ENCODE measurements at regions not wholly inside any gene's neighbourhood (a gene's known extent, or its start where the extent isn't known, plus 50 kb on each side); places are given as distances from the start of the nearest gene placed in this dataset.

DNA sequence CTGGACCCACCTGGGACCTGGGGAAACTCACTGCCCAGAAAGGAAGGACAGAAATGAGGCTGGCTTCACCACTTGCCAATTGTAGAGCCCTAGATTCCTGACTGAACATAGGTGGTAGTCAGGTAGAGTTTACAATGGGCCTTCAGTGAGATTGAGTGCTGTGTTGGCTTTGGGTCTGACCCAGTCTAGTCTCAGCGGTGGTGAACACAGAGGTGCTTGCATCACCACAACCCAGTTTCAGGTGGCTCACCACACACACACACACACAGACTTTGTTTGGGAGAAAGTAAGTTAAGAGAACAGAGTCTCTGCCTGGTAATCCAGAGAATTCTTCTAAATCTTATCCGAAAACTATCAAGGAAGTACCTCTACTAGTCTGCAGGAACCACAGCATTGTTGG lies 266.1 kb upstream of the EPHA7 start:
- no peaks in the 10 kb centered on the region for H3K36me3 ChIP-seq
- no peak overlapping the region for H3K4me3 ChIP-seq
- H3K4me1 ChIP-seq (ENCODE audit: insufficient read depth) = no peaks in the 10 kb centered on the region
- no peaks in the 10 kb centered on the region for H3K9me3 ChIP-seq
- TF ChIP-seq EP300 (IDR thresholded peaks at IDR 0.05) = no peak
- TF ChIP-seq POLR2A (IDR thresholded peaks at IDR 0.05) = no peak
- TF ChIP-seq, protein P1, sequence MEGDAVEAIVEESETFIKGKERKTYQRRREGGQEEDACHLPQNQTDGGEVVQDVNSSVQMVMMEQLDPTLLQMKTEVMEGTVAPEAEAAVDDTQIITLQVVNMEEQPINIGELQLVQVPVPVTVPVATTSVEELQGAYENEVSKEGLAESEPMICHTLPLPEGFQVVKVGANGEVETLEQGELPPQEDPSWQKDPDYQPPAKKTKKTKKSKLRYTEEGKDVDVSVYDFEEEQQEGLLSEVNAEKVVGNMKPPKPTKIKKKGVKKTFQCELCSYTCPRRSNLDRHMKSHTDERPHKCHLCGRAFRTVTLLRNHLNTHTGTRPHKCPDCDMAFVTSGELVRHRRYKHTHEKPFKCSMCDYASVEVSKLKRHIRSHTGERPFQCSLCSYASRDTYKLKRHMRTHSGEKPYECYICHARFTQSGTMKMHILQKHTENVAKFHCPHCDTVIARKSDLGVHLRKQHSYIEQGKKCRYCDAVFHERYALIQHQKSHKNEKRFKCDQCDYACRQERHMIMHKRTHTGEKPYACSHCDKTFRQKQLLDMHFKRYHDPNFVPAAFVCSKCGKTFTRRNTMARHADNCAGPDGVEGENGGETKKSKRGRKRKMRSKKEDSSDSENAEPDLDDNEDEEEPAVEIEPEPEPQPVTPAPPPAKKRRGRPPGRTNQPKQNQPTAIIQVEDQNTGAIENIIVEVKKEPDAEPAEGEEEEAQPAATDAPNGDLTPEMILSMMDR (IDR thresholded peaks at IDR 0.05) = no peak
- no peak for DNase-seq
- intact Hi-C loops (cut with DNase I) = no loop called here
- H3K27ac ChIP-seq = no peak overlapping the region
- WGBS, 3 donors = 93 to 100% (median 100%) methylated on average over 2 of the region's 2 CpGs
- H3K27me3 ChIP-seq = no peaks in the 10 kb centered on the region

DNA sequence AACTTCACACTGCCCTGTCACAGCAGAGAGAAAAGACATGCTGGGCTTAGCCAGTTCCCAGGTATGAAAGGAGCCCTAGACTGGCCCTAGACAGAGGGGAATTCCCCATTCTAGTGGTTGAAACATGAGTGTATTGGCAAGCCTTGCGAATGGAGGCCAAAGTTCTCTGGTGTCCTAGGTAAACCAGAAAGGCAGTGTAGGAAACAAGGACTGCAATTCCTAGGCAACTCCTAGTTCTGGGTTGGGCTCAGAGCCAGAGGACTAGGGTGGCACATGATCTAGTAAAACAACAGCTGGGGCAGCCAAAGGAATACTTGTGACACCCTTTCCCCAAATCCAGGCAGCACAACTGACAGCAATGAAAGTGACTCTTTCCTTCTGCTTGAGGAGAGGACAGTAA lies 265.0 kb upstream of the EPHA7 start:
- Histone ChIP-seq H3K27me3 (no peaks in the 10 kb centered on the region), H3K36me3 (no peaks in the 10 kb centered on the region), H3K4me3 (no peak overlapping the region), H3K4me1 (ENCODE audit: insufficient read depth) (no peaks in the 10 kb centered on the region), H3K9me3 (no peaks in the 10 kb centered on the region), H3K27ac (no peak overlapping the region)
- no peak for DNase-seq
- intact Hi-C loops (cut with DNase I) = no loop called here
- WGBS, 3 donors = 93 to 100% (median 94%) methylated on average over 1 of the region's 1 CpG
- TF ChIP-seq, protein P1 (IDR thresholded peaks at IDR 0.05) = no peak
- TF ChIP-seq POLR2A (IDR thresholded peaks at IDR 0.05) (no peak), EP300 (IDR thresholded peaks at IDR 0.05) (no peak)

DNA sequence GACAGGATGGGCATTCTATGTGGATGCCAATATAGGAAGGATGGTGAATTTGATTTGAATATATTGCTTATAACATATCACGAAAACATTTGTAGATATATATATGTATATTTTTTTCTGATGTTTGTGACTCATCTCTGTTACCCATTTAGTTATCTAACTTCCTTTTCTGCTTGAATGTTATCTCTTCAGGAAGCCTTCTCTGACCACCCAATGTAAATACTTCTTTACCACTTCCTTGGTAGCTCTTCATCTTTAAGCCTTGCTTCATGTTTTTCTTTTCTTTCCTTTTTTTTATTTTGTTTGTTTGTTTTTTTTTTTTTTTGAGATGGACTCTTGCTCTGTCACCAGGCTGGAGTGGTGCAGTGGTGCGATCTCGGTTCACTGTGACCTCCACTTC lies 260.5 kb upstream of the EPHA7 start:
- no peak for DNase-seq
- Histone ChIP-seq H3K4me1 (ENCODE audit: insufficient read depth) (no peaks in the 10 kb centered on the region), H3K36me3 (no peaks in the 10 kb centered on the region), H3K27me3 (no peaks in the 10 kb centered on the region), H3K4me3 (no peak overlapping the region), H3K27ac (no peak overlapping the region), H3K9me3 (no peaks in the 10 kb centered on the region)
- WGBS, 3 donors = 82 to 93% (median 86%) methylated on average over 3 of the region's 3 CpGs
- intact Hi-C loops (cut with DNase I) = no loop called here
- TF ChIP-seq POLR2A (IDR thresholded peaks at IDR 0.05) = no peak
- no peak for TF ChIP-seq EP300 (IDR thresholded peaks at IDR 0.05)
- TF ChIP-seq, protein P1 (IDR thresholded peaks at IDR 0.05) = no peak

DNA sequence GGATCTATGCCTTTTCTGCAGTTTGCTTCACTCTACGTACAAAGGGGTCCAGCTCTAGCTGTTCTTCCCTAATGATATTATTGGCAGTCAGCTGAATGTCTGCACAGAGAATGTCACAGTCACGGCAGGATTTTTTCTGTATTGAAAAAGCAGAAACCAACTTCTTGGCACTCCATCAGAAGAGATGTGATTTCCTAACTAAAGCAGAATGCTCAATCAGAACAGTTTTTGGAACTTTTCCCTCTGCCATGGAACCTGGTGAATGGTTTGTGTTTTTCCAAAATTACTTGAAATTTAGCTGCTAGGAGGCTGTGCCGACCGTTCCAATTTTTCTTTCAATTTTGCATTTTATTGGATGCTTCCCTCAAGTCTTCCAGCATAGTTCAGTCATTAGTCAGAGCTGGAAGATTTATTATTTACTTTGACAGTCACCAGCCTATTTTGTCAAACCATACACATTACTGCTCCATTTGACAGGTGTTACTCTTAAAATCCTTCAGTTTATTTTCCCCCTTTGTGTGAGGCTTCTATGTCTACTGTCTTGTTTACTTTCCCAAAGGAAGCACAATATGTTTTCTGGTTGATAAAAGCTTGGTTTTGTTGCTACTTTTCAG lies 259.6 kb upstream of the EPHA7 start:
- TF ChIP-seq, protein P1 (IDR thresholded peaks at IDR 0.05) = no peak
- TF ChIP-seq EP300 (IDR thresholded peaks at IDR 0.05) = no peak
- no peak for TF ChIP-seq POLR2A (IDR thresholded peaks at IDR 0.05)
- Histone ChIP-seq H3K36me3 (no peaks in the 10 kb centered on the region), H3K4me1 (ENCODE audit: insufficient read depth) (no peaks in the 10 kb centered on the region), H3K27me3 (no peaks in the 10 kb centered on the region), H3K27ac (no peak overlapping the region), H3K4me3 (no peak overlapping the region), H3K9me3 (no peaks in the 10 kb centered on the region)
- WGBS, 3 donors = 5 to 11% (median 8%) methylated on average over 4 of the region's 4 CpGs
- intact Hi-C loops (cut with DNase I) = no loop called here
- no peak for DNase-seq

Measured in ovary (tissue), 7 donors.